Hepatocyte (in vitro differentiated cells): ENCODE measurements at regions not wholly inside any gene's neighbourhood (a gene's known extent, or its start where the extent isn't known, plus 50 kb on each side); places are given as distances from the start of the nearest gene placed in this dataset.

Experiments
- CTCF ChIP-seq: fragments of 200-600 bp; sonication (generic); IDR thresholded peaks from 2 replicates; pipeline ENCODE4 v1.5.1; 2016; ENCODE audit warnings: antibody characterized with exemption, mild to moderate bottlenecking; ENCODE audit not compliant: poor library complexity
- EZH2 ChIP-seq: fragments of 200-600 bp; sonication (generic); IDR thresholded peaks from 2 replicates; pipeline ENCODE4 v1.6.1; 2016; ENCODE audit warnings: antibody characterized with exemption, mild to moderate bottlenecking, borderline replicate concordance
- EZH2phosphoT487 ChIP-seq: fragments of 200-600 bp; sonication (generic); IDR thresholded peaks from one replicate; pipeline ENCODE4 v1.6.1; 2018; ENCODE audit warnings: antibody characterized with exemption, mild to moderate bottlenecking, low read depth, moderate library complexity; ENCODE audit not compliant: unreplicated experiment, severe bottlenecking

- TF ChIP-seq CTCF (no peak), EZH2phosphoT487 (no peak), EZH2 (no peak)
These were observed 247.8 kb upstream of the NCKAP5 start for GRCh38 chr2:133816037-133816436.
